ENCODE measurements at regions not wholly inside any gene's neighbourhood (a gene's known extent, or its start where the extent isn't known, plus 50 kb on each side); places are given as distances from the start of the nearest gene placed in this dataset.

DNA sequence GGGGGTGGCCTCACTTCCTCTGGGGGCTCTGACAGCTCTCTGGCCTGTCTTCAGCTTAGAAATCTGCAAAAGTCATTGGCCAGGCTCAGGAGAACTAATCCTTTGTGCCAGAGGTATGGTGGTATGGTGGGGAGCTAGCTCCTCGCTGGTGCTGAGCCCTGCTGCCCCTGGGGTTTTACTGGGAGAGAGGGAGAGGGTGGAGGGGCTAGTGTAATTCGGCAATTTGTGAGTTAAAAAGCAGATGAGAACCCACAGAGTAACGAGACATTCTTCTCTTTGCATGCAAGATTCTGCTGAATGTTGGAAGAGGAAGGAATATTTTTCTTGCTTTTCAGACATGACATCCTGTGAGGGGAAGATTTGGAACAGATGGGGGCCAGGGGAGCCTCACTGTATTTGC, 65.5 kb upstream of the SPRY4 start:
- H3K4me3 ChIP-seq (ENCODE audit: control extremely low read depth in 1 of 5, extremely low read depth in 1 of 5, insufficient read depth in 1 of 5, low read depth in 2 of 5, low read length in 4 of 5): no peak overlapping the region
- peaks cover 0 to 12% (median 0%) of the 10 kb centered on the region in 3 donors for H3K9me3 ChIP-seq (ENCODE audit: control extremely low read depth in 1 of 3, control insufficient read depth in 2 of 3, insufficient read depth in 1 of 3, low read length in 2 of 3)
- TF ChIP-seq EZH2 (IDR thresholded peaks at IDR 0.05; ENCODE audit: borderline replicate concordance, insufficient read depth, low read depth, low read length, poor library complexity, severe bottlenecking): no peak
- TF ChIP-seq, protein P1, sequence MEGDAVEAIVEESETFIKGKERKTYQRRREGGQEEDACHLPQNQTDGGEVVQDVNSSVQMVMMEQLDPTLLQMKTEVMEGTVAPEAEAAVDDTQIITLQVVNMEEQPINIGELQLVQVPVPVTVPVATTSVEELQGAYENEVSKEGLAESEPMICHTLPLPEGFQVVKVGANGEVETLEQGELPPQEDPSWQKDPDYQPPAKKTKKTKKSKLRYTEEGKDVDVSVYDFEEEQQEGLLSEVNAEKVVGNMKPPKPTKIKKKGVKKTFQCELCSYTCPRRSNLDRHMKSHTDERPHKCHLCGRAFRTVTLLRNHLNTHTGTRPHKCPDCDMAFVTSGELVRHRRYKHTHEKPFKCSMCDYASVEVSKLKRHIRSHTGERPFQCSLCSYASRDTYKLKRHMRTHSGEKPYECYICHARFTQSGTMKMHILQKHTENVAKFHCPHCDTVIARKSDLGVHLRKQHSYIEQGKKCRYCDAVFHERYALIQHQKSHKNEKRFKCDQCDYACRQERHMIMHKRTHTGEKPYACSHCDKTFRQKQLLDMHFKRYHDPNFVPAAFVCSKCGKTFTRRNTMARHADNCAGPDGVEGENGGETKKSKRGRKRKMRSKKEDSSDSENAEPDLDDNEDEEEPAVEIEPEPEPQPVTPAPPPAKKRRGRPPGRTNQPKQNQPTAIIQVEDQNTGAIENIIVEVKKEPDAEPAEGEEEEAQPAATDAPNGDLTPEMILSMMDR (IDR thresholded peaks at IDR 0.05): no peak
- no peak for ATAC-seq (ENCODE audit: low read depth)
- H3K27ac ChIP-seq (ENCODE audit: low read length in 2 of 2): no peak overlapping the region
- no peaks in the 10 kb centered on the region for H3K36me3 ChIP-seq (replicated peaks in 1 of 2; ENCODE audit: control extremely low read depth in 1 of 2, control insufficient read depth in 1 of 2, extremely low read depth in 1 of 2, insufficient read depth in 2 of 2, low read length in 1 of 2)
- no peaks in the 10 kb centered on the region for H3K79me2 ChIP-seq (ENCODE audit: control insufficient read depth, insufficient read depth, low read length)
- H3K4me1 Mint-ChIP-seq: no peaks in the 10 kb centered on the region
- H3K27me3 Mint-ChIP-seq: peaks cover 17% of the 10 kb centered on the region
- peaks cover 0 to 7% (median 0%) of the 10 kb centered on the region in 4 experiments for H3K27me3 ChIP-seq (replicated peaks in 1 of 4; ENCODE audit: control extremely low read depth in 1 of 4, control insufficient read depth in 3 of 4, insufficient read depth in 4 of 4, low read length in 3 of 4)
- H3K9ac ChIP-seq (ENCODE audit: low read length): no peak overlapping the region
- WGBS (ENCODE audit: insufficient coverage): 0% methylated on average over 2 of the region's 3 CpGs
- no peak for DNase-seq
- no peak overlapping the region for H3K4me3 Mint-ChIP-seq
- peaks cover 5% of the 10 kb centered on the region for H3K9me3 Mint-ChIP-seq (ENCODE audit: insufficient read depth)
- POLR2A ChIA-PET: no interaction called here
- intact Hi-C loops (cut with micrococcal nuclease): no loop called here
- no peak overlapping the region for H3K27ac Mint-ChIP-seq
- H4K20me1 ChIP-seq (ENCODE audit: control insufficient read depth, insufficient read depth, low read length, poor library complexity, severe bottlenecking): no peaks in the 10 kb centered on the region
- CTCF ChIA-PET: no interaction called here
- peaks cover 0 to 3% of the 10 kb centered on the region in 2 donors for H3K4me1 ChIP-seq (ENCODE audit: control insufficient read depth in 2 of 2, insufficient read depth in 2 of 2, low read length in 2 of 2)
- H3K4me2 ChIP-seq (replicated peaks; ENCODE audit: low read depth, low read length, poor library complexity, severe bottlenecking): no peak overlapping the region
- H2AFZ ChIP-seq (ENCODE audit: insufficient read depth, low read depth, low read length, poor library complexity, severe bottlenecking): no peak overlapping the region

DNA sequence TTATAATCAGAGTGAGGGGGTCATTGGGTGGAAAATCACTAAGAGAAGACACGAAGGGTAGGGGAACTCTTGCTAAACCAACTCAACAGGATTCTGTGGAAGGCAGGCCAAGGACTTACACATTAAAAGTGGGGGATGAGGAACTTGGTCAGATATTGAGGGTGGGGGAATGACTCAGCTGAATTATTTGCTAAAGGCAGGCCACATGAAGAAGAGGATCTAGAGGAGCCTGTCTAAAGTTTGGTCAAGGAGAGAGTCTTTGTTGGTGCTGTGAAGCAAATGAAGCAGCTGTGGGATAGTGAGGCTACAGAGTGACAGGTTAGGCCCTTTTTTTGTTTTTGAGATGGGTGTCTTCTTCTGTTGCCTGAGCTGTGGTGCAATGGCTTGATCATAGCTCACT, 63.9 kb upstream of the SPRY4 start:
- H3K4me1 Mint-ChIP-seq: no peaks in the 10 kb centered on the region
- Histone ChIP-seq H3K4me1 (ENCODE audit: control insufficient read depth in 2 of 2, insufficient read depth in 2 of 2, low read length in 2 of 2) (peaks cover 0 to 3% of the 10 kb centered on the region in 2 donors), H3K4me2 (replicated peaks; ENCODE audit: low read depth, low read length, poor library complexity, severe bottlenecking) (no peak overlapping the region), H3K4me3 (ENCODE audit: control extremely low read depth in 1 of 5, extremely low read depth in 1 of 5, insufficient read depth in 1 of 5, low read depth in 2 of 5, low read length in 4 of 5) (no peak overlapping the region), H2AFZ (ENCODE audit: insufficient read depth, low read depth, low read length, poor library complexity, severe bottlenecking) (no peak overlapping the region), H3K27me3 (replicated peaks in 1 of 4; ENCODE audit: control extremely low read depth in 1 of 4, control insufficient read depth in 3 of 4, insufficient read depth in 4 of 4, low read length in 3 of 4) (peaks cover 0 to 7% (median 0%) of the 10 kb centered on the region in 4 experiments), H3K9me3 (ENCODE audit: control extremely low read depth in 1 of 3, control insufficient read depth in 2 of 3, insufficient read depth in 1 of 3, low read length in 2 of 3) (peaks cover 0 to 9% (median 0%) of the 10 kb centered on the region in 3 donors), H3K9ac (ENCODE audit: low read length) (no peak overlapping the region), H3K27ac (ENCODE audit: low read length in 2 of 2) (no peak overlapping the region), H3K36me3 (replicated peaks in 1 of 2; ENCODE audit: control extremely low read depth in 1 of 2, control insufficient read depth in 1 of 2, extremely low read depth in 1 of 2, insufficient read depth in 2 of 2, low read length in 1 of 2) (no peaks in the 10 kb centered on the region), H3K79me2 (ENCODE audit: control insufficient read depth, insufficient read depth, low read length) (no peaks in the 10 kb centered on the region), H4K20me1 (ENCODE audit: control insufficient read depth, insufficient read depth, low read length, poor library complexity, severe bottlenecking) (no peaks in the 10 kb centered on the region)
- ChIA-PET CTCF (no interaction called here), POLR2A (no interaction called here)
- peaks cover 17% of the 10 kb centered on the region for H3K27me3 Mint-ChIP-seq
- TF ChIP-seq EZH2 (IDR thresholded peaks at IDR 0.05; ENCODE audit: borderline replicate concordance, insufficient read depth, low read depth, low read length, poor library complexity, severe bottlenecking): no peak
- TF ChIP-seq, protein P1 (IDR thresholded peaks at IDR 0.05): no peak
- DNase-seq (no peak), ATAC-seq (ENCODE audit: low read depth) (no peak)
- intact Hi-C loops (cut with micrococcal nuclease): no loop called here
- H3K27ac Mint-ChIP-seq: no peak overlapping the region
- no peak overlapping the region for H3K4me3 Mint-ChIP-seq
- peaks cover 2% of the 10 kb centered on the region for H3K9me3 Mint-ChIP-seq (ENCODE audit: insufficient read depth)
- WGBS (ENCODE audit: insufficient coverage): no CpG with 5 or more reads among the region's 1 CpG
